ENCODE measurements at regions not wholly inside any gene's neighbourhood (a gene's known extent, or its start where the extent isn't known, plus 50 kb on each side); places are given as distances from the start of the nearest gene placed in this dataset.

DNA sequence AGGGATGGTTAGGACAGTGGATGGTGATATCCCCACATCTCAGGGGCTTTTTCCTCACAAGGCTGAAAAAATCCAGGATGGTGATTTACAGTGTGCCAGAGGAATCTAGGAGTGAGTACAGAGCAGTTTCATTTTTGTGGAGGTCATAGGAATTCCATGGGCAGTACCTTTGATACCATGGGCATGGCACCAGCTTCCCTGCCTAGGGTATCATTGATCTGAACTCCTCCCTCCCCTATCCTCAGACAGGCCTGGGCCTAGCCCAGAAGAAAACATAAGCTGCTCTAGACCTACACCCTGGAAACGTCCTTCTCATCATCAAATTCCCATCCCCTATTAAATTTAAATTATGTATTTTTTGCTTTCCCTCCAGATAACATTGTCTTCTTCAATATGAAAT is 136.3 kb upstream of the KLHL29 start:
- TF ChIP-seq CTCF (IDR thresholded peaks at IDR 0.05; ENCODE audit: low read depth, low read length) = no peak

DNA sequence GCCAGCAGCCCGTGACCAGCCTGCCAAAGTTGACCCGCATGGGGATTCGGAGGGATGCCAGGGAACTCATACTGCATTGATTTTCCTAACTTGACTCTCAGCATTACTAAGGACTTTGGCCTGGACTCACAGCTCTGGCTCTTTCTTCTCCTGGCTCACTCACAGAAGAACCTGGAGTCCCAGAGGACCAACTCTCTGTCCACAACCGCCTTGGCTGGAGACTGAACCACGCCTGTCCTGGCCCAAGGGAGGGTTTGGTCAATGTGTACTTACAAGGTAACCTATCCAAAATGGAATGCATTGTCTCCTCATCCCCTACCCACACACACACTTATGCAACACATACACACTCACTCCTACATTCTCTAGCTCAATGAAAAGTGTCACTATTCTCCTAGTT is 135.6 kb upstream of the KLHL29 start:
- TF ChIP-seq CTCF (IDR thresholded peaks at IDR 0.05; ENCODE audit: low read depth, low read length) = no peak
- H3K4me3 ChIP-seq (ENCODE audit: low read depth, low read length) = no peak overlapping the region

More for the DNA sequence above, 136.3 kb upstream of the KLHL29 start:
- H3K4me3 ChIP-seq (ENCODE audit: low read depth, low read length) = no peak overlapping the region

DNA sequence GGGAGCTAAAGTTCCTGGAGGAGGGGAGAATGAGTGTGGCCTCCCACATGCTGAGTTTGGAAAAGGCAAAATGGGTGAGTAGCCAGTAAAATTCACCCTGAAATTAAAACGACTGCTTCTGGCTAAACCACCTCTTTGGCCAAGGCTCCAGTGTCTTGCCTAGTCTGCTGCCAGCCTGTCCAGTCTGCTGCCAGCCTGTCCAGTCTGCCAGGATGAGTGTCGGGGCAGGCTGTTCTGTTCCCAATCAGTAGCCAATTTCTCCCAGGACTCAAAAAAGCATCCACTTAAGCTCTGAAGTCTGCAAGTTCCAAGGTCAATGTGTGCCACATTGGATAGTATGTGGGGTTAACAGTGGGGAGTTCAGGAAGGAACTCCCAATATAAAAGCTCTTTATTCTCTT is 134.6 kb upstream of the KLHL29 start:
- no peak for TF ChIP-seq CTCF (IDR thresholded peaks at IDR 0.05; ENCODE audit: low read depth, low read length)
- H3K4me3 ChIP-seq (ENCODE audit: low read depth, low read length) = no peak overlapping the region

GRCh38 chr2:23256643-23257042 is 128.3 kb upstream of the KLHL29 start:
- no peak for TF ChIP-seq CTCF (IDR thresholded peaks at IDR 0.05; ENCODE audit: low read depth, low read length)
- H3K4me3 ChIP-seq (ENCODE audit: low read depth, low read length) = no peak overlapping the region

DNA sequence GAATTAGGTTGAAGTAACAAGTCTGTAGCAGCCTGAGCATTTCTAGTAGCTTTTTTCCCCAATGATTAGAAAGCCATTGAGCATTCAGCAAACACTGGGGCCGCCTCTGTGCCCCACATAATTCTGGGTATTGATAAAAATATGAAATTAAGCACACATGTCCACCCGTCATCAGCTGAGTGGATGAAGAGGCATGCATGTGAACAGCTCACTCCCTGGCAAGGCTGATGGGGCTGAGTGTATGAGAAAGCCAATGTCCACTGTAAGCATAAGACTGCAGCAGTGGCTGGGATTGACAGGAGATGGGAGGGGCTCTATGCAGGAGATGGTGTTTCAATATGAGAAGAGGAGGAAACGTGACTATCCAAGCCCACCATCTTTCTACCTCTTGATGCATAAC is 124.4 kb upstream of the KLHL29 start:
- no peak for TF ChIP-seq CTCF (IDR thresholded peaks at IDR 0.05; ENCODE audit: low read depth, low read length)
- H3K4me3 ChIP-seq (ENCODE audit: low read depth, low read length) = no peak overlapping the region

DNA sequence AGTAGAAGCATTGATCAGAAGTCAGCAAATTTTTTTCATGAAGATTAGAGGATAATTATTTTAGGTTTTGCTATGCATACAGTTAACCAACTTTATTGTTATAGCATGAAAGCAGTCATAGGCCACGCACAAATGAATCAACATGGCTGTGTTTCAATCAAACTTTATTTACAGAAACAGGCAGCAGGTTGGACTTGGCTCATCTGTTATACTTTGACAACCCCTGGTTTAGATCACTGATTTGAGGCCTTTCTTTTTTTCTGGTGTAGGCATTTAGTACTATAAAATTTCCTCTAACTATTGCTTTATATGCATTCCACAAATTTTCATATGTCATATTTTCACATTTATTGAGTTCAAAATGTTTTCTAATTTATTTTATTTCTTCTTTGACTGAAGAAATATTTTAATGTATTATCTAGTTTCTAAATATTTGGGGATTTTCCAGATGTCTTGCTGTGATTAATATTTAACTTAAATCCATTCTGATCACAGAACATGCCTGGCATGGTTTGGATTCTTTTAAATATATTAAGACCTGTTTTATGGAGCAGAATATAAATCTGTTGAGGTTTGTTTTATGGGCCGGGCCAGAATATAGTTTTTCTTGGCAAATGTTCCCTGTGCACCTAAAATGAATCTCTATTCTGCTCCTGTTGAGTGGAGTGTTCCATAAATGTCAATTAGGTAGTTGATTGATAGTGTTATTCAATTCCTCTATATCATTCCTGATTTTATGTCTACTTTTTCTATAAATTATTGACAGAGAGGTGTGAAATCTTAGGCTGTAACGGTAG is 116.3 kb upstream of the KLHL29 start:
- no peak for TF ChIP-seq CTCF (IDR thresholded peaks at IDR 0.05; ENCODE audit: low read depth, low read length)
- H3K4me3 ChIP-seq (ENCODE audit: low read depth, low read length) = no peak overlapping the region

DNA sequence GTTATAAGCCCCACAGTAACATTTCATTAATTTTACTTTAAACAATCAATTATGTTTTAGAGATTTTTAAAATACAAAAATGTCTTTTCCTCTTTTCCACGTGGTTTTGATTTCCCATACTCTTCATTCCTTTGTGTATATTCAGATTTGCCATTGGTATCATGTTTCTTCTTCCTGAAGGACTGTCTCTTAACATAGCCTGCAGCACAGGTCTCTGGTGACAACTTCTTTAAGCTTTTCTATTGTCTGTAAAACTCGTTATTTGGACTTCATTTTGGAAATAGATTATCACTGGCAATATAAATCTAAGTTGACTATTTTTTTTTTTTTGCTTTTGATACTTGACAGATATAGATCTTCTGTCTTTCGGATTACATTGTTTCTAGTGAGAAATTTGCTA is 115.2 kb upstream of the KLHL29 start:
- no peak for TF ChIP-seq CTCF (IDR thresholded peaks at IDR 0.05; ENCODE audit: low read depth, low read length)
- H3K4me3 ChIP-seq (ENCODE audit: low read depth, low read length) = no peak overlapping the region
